HL-60 (cell line): ENCODE measurements at regions not wholly inside any gene's neighbourhood (a gene's known extent, or its start where the extent isn't known, plus 50 kb on each side); places are given as distances from the start of the nearest gene placed in this dataset.

ENCODE experiments used
- CTCF ChIP-seq: IDR thresholded peaks from one replicate; pipeline ENCODE4 v1.5.1; 2011; ENCODE audit warnings: low read length, control low read depth, inconsistent platforms; ENCODE audit not compliant: insufficient read depth
- GABPA ChIP-seq: IDR thresholded peaks from 2 replicates; pipeline ENCODE4 v1.6.1; 2012; ENCODE audit warnings: low read depth
- POLR2AphosphoS5 ChIP-seq: IDR thresholded peaks from 2 replicates; pipeline ENCODE4 v1.6.1; 2012; ENCODE audit warnings: low read depth
- TF ChIP-seq, protein P1 (sequence below): IDR thresholded peaks from 2 replicates; pipeline ENCODE4 v1.6.1; 2012; ENCODE audit warnings: low read depth; ENCODE audit not compliant: insufficient replicate concordance

GRCh38 chr6:169097381-169097959 lies 156.2 kb downstream of the THBS2 start:
- TF ChIP-seq CTCF: no peak
- TF ChIP-seq GABPA: no peak
- TF ChIP-seq POLR2AphosphoS5: no peak
- TF ChIP-seq, protein P1, sequence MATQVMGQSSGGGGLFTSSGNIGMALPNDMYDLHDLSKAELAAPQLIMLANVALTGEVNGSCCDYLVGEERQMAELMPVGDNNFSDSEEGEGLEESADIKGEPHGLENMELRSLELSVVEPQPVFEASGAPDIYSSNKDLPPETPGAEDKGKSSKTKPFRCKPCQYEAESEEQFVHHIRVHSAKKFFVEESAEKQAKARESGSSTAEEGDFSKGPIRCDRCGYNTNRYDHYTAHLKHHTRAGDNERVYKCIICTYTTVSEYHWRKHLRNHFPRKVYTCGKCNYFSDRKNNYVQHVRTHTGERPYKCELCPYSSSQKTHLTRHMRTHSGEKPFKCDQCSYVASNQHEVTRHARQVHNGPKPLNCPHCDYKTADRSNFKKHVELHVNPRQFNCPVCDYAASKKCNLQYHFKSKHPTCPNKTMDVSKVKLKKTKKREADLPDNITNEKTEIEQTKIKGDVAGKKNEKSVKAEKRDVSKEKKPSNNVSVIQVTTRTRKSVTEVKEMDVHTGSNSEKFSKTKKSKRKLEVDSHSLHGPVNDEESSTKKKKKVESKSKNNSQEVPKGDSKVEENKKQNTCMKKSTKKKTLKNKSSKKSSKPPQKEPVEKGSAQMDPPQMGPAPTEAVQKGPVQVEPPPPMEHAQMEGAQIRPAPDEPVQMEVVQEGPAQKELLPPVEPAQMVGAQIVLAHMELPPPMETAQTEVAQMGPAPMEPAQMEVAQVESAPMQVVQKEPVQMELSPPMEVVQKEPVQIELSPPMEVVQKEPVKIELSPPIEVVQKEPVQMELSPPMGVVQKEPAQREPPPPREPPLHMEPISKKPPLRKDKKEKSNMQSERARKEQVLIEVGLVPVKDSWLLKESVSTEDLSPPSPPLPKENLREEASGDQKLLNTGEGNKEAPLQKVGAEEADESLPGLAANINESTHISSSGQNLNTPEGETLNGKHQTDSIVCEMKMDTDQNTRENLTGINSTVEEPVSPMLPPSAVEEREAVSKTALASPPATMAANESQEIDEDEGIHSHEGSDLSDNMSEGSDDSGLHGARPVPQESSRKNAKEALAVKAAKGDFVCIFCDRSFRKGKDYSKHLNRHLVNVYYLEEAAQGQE: no peak
